ENCODE measurements at regions not wholly inside any gene's neighbourhood (a gene's known extent, or its start where the extent isn't known, plus 50 kb on each side); places are given as distances from the start of the nearest gene placed in this dataset.

GRCh38 chr5:125049721-125050702 lies 303.6 kb upstream of the ZNF608 start:
- no peak overlapping the region for H3K4me3 ChIP-seq (replicated peaks; ENCODE audit: low read depth, low read length)
- no peak for TF ChIP-seq CTCF (IDR thresholded peaks at IDR 0.05; ENCODE audit: low read depth, low read length, missing control alignments)
- DNase-seq (ENCODE audit: extremely low read depth, low read depth): no peak

- no peak for DNase-seq (ENCODE audit: extremely low read depth, low read depth)
- H3K4me3 ChIP-seq (replicated peaks; ENCODE audit: low read depth, low read length): no peak overlapping the region
- no peak for TF ChIP-seq CTCF (IDR thresholded peaks at IDR 0.05; ENCODE audit: low read depth, low read length, missing control alignments)
Observed at GRCh38 chr5:125050926-125051325, 304.5 kb upstream of the ZNF608 start.

- no peak overlapping the region for H3K4me3 ChIP-seq (replicated peaks; ENCODE audit: low read depth, low read length)
- TF ChIP-seq CTCF (IDR thresholded peaks at IDR 0.05; ENCODE audit: low read depth, low read length, missing control alignments): no peak
- no peak for DNase-seq (ENCODE audit: extremely low read depth, low read depth)
Observed at GRCh38 chr5:125052584-125052983, 306.1 kb upstream of the ZNF608 start.

- TF ChIP-seq CTCF (IDR thresholded peaks at IDR 0.05; ENCODE audit: low read depth, low read length, missing control alignments): no peak
- no peak for DNase-seq (ENCODE audit: extremely low read depth, low read depth)
- H3K4me3 ChIP-seq (replicated peaks; ENCODE audit: low read depth, low read length): no peak overlapping the region
Observed at GRCh38 chr5:125053179-125053578, 306.7 kb upstream of the ZNF608 start.

GRCh38 chr5:125054146-125054545 lies 307.7 kb upstream of the ZNF608 start:
- no peak for DNase-seq (ENCODE audit: extremely low read depth, low read depth)
- TF ChIP-seq CTCF (IDR thresholded peaks at IDR 0.05; ENCODE audit: low read depth, low read length, missing control alignments): no peak
- H3K4me3 ChIP-seq (replicated peaks; ENCODE audit: low read depth, low read length): no peak overlapping the region

GRCh38 chr5:125056671-125057485 lies 310.4 kb upstream of the ZNF608 start:
- no peak for TF ChIP-seq CTCF (IDR thresholded peaks at IDR 0.05; ENCODE audit: low read depth, low read length, missing control alignments)
- H3K4me3 ChIP-seq (replicated peaks; ENCODE audit: low read depth, low read length): no peak overlapping the region
- no peak for DNase-seq (ENCODE audit: extremely low read depth, low read depth)
